Activated naive CD8-positive, alpha-beta T cell treated with anti-CD3 and anti-CD28 coated beads, Interleukin-2, amount 10 ng/mL, durations not matched to agents 7 days and 5 days (primary cell): ENCODE measurements at regions not wholly inside any gene's neighbourhood (a gene's known extent, or its start where the extent isn't known, plus 50 kb on each side); places are given as distances from the start of the nearest gene placed in this dataset.

Experiments used
- ATAC-seq: fragments of 150-1000 bp; cut with Tn5 transposase; one replicate; pipeline ENCODE4 v1.10.0; 2021; ENCODE audit warnings: low read depth, moderate library complexity
- POLR2A ChIA-PET: fragments of 350-600 bp; sonication (Branson Sonifier 250); formaldehyde crosslinking; loops from one replicate; lab custom pipeline; 2021; ENCODE audit warnings: antibody characterized with exemption; lab: Charles Lee
- DNase-seq: peaks from one replicate; pipeline ENCODE4 v3.0.0; 2021
- H3K27ac Mint-ChIP-seq: one replicate; pipeline ENCODE4 v1.8.0; 2022; ENCODE audit warnings: mild to moderate bottlenecking, mixed read lengths
- H3K27me3 Mint-ChIP-seq: one replicate; pipeline ENCODE4 v1.8.0; 2022; ENCODE audit warnings: mild to moderate bottlenecking, moderate library complexity, mixed read lengths
- H3K36me3 Mint-ChIP-seq: one replicate; pipeline ENCODE4 v1.8.0; 2021; ENCODE audit warnings: mild to moderate bottlenecking, mixed read lengths
- H3K4me1 Mint-ChIP-seq: one replicate; pipeline ENCODE4 v1.8.0; 2021; ENCODE audit warnings: mixed read lengths
- H3K4me3 Mint-ChIP-seq: one replicate; pipeline ENCODE4 v1.8.0; 2022; ENCODE audit warnings: mild to moderate bottlenecking, moderate library complexity, mixed read lengths
- H3K9me3 Mint-ChIP-seq: one replicate; pipeline ENCODE4 v1.8.0; 2021; ENCODE audit warnings: mixed read lengths

DNA sequence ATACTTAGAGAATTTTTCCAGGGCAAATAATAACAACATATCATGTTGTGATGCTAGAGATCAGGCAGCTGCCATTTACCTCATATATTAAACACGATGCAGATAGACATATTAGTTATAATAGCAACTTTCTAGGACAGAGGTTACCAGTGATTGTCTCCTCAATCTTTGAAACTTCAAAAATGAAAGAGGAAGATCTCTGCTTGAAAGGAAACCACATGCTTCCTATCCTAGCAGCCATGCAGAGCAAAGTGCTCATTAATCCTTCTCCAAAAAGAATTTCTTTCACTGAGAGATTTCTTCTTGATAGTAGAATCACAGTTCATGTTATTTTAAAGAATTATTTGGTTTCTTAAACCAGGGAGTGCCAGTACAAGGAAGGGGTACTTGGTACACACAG, 317.2 kb downstream of the CPS1 start:
- H3K9me3 Mint-ChIP-seq, result no peaks in the 10 kb centered on the region
- no peak overlapping the region for H3K4me3 Mint-ChIP-seq
- no peak for DNase-seq
- no peaks in the 10 kb centered on the region for H3K4me1 Mint-ChIP-seq
- H3K27ac Mint-ChIP-seq, result no peak overlapping the region
- no peaks in the 10 kb centered on the region for H3K36me3 Mint-ChIP-seq
- ATAC-seq, result no peak
- peaks cover 2% of the 10 kb centered on the region for H3K27me3 Mint-ChIP-seq
- POLR2A ChIA-PET, result no interaction called here

DNA sequence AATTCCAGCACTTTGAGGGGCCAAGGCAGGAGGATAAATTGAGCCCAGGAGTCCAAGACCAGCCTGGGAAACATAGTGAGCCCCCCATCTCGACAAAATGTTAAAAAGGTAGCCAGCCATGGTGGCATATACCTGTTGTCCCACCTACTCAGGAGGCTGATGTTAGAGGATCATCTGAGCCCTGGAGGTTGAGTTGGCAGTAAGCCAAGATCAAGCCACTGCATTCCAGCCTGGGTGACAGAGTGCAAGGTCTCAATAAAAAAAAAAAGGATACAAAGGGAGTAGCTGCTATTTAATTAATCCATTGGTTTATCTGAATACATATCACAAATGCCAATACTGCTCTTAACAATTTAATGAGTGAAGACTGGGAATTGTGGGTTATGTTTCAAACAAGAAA, 327.8 kb downstream of the CPS1 start:
- POLR2A ChIA-PET, result no interaction called here
- Mint-ChIP-seq H3K4me3 (no peak overlapping the region), H3K9me3 (peaks cover 5% of the 10 kb centered on the region), H3K4me1 (no peaks in the 10 kb centered on the region), H3K36me3 (no peaks in the 10 kb centered on the region), H3K27me3 (no peaks in the 10 kb centered on the region), H3K27ac (no peak overlapping the region)
- no peak for DNase-seq
- ATAC-seq, result no peak

DNA sequence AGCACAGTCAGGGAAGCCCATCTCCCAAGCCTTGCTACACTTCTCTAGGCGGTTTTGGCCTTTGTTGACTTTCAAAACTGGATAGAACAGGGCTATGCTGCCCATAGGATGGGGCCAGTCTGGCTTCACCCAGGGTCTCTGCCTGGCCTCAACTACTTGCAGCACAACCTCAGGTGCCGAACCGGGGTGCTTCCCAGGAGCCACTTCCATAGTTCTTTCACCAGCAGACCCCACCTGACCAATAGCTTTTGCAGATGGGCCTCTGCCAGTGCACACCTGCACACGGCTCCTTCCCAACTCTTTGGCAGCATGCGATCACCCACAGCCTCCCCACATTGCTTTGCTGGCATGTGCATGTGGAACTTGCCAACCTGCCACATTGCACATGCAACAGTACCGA, 331.6 kb downstream of the CPS1 start:
- DNase-seq (no peak), ATAC-seq (no peak)
- no peak overlapping the region for H3K4me3 Mint-ChIP-seq
- POLR2A ChIA-PET, result no interaction called here
- no peak overlapping the region for H3K27ac Mint-ChIP-seq
- no peaks in the 10 kb centered on the region for H3K36me3 Mint-ChIP-seq
- H3K9me3 Mint-ChIP-seq, result peaks cover 5% of the 10 kb centered on the region
- no peaks in the 10 kb centered on the region for H3K4me1 Mint-ChIP-seq
- no peaks in the 10 kb centered on the region for H3K27me3 Mint-ChIP-seq

DNA sequence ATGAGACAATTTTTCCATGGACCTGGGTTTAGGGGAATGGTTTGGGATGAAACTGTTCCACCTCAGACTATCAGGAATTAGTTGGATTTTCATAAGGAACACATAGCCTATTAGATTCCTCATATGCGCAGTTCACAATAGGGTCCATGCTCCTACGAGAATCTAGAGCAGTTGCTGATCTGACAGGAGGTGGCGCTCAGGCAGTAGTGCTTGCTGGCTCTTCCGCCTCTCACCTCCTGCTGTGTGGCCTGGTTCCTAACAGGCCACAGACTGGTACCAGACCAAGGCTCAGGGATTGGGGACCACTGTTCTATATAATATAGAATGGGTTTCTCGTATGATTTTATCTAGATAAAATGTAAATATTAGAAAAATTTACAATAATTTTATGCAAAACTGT, 338.7 kb downstream of the CPS1 start:
- Mint-ChIP-seq H3K4me3 (no peak overlapping the region), H3K4me1 (no peaks in the 10 kb centered on the region), H3K27ac (no peak overlapping the region), H3K9me3 (peaks cover 1% of the 10 kb centered on the region), H3K36me3 (no peaks in the 10 kb centered on the region), H3K27me3 (no peaks in the 10 kb centered on the region)
- POLR2A ChIA-PET, result no interaction called here
- DNase-seq (no peak), ATAC-seq (no peak)

DNA sequence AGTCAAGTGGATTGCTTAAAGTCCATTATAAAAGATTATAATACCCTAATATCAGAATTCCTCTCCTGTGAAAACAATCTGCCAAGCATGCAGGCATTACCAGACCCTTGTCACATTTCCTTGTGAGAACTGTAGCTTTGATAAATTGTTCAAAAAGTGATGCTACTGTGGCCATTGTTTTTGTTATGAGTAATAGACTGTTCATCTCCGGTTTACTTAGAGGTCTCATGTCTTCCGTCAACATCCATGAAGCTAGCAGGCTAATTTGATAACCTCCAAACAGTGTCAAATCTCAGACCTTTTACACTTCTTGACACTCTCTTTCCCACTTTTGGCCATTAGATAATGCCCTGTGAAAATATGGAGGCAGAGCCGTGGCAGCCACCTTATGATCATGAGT, 342.7 kb downstream of the CPS1 start:
- Mint-ChIP-seq H3K4me3 (no peak overlapping the region), H3K9me3 (no peaks in the 10 kb centered on the region), H3K27ac (no peak overlapping the region), H3K4me1 (no peaks in the 10 kb centered on the region), H3K27me3 (no peaks in the 10 kb centered on the region), H3K36me3 (no peaks in the 10 kb centered on the region)
- DNase-seq (no peak), ATAC-seq (no peak)
- POLR2A ChIA-PET, result no interaction called here

DNA sequence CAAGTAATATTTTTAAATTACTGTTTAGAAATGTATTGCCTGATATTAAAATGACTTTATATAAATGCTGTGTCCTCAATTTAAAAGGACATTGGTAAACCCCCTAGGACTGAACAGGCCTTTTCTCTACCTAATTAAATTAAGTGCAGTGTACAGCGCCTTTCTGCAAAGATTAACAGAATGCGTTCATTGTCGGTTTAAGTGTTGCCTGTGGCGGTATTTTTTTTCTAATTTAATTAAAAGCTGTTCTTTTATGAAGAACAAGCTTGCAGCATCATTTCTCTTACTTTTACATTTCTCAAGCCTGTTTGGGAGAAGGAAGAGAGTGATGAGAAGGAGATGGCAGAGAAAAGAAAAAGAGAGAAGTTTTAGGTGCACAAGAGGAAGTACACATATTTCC, 344.9 kb downstream of the CPS1 start:
- no peaks in the 10 kb centered on the region for H3K36me3 Mint-ChIP-seq
- H3K27me3 Mint-ChIP-seq, result no peaks in the 10 kb centered on the region
- DNase-seq (no peak), ATAC-seq (no peak)
- POLR2A ChIA-PET, result no interaction called here
- H3K4me3 Mint-ChIP-seq, result no peak overlapping the region
- no peak overlapping the region for H3K27ac Mint-ChIP-seq
- no peaks in the 10 kb centered on the region for H3K4me1 Mint-ChIP-seq
- no peaks in the 10 kb centered on the region for H3K9me3 Mint-ChIP-seq

DNA sequence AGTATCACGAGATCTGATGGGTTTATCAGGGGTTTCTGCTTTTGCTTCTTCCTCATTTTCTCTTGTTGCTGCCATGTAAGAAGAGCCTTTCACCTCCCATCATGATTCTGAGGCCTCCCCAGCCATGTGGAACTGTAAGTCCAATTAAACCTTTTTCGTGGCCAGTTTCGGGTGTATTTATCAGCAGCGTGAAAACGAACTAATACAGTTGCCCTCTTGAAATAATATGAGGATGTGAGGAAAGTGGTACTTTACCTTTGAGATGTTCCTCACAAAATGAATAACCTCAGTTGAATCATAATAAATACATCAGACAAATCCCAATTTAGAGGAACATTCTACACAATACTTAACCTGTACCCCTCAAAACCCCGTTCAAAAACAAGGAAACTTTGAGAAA, 356.4 kb downstream of the CPS1 start:
- DNase-seq (no peak), ATAC-seq (no peak)
- POLR2A ChIA-PET, result no interaction called here
- Mint-ChIP-seq H3K27me3 (no peaks in the 10 kb centered on the region), H3K36me3 (no peaks in the 10 kb centered on the region), H3K4me1 (no peaks in the 10 kb centered on the region), H3K9me3 (peaks cover 9% of the 10 kb centered on the region), H3K27ac (no peak overlapping the region), H3K4me3 (no peak overlapping the region)

DNA sequence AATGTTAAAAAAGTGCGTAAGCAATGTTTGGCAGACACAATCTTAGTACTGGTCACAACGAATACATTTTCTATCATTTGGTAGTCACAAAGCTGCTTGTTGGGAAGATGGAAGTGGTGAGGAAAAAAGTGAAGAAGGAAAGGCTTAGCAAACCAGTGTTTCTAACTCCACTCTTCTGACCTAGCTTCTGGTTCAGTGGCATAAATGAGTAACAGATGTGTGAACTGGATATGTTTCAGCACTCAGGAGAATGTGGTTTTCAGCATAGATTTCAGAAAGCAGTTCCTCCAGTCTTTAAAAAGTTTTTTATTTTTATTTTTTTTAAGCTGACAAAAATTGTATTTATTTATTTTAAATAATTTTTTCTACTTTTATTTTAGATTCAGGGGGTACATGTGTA, 357.1 kb downstream of the CPS1 start:
- DNase-seq, result no peak
- ATAC-seq, result no peak
- H3K4me1 Mint-ChIP-seq, result no peaks in the 10 kb centered on the region
- POLR2A ChIA-PET, result no interaction called here
- H3K27ac Mint-ChIP-seq, result no peak overlapping the region
- H3K36me3 Mint-ChIP-seq, result no peaks in the 10 kb centered on the region
- no peaks in the 10 kb centered on the region for H3K27me3 Mint-ChIP-seq
- H3K9me3 Mint-ChIP-seq, result peaks cover 8% of the 10 kb centered on the region
- no peak overlapping the region for H3K4me3 Mint-ChIP-seq

DNA sequence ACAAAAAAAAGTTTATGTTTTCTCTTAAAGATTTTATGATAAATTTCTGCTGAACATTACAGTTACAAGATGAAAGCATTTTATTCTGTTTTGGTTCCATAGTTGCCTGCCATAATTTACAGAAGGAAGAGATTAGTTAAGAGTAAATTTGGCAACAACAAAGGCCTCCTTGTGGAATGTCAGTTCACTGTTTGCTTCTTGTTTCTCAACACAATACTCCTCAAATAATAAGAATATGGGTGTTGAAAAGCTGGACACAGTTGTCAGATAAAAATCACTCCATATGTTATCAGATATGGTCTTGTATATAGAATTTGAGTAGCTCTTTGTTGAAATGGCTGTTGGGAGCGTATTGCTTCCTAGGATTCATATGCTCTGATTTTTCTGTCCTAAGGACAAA, 359.5 kb downstream of the CPS1 start:
- DNase-seq (no peak), ATAC-seq (no peak)
- peaks cover 8% of the 10 kb centered on the region for H3K9me3 Mint-ChIP-seq

DNA sequence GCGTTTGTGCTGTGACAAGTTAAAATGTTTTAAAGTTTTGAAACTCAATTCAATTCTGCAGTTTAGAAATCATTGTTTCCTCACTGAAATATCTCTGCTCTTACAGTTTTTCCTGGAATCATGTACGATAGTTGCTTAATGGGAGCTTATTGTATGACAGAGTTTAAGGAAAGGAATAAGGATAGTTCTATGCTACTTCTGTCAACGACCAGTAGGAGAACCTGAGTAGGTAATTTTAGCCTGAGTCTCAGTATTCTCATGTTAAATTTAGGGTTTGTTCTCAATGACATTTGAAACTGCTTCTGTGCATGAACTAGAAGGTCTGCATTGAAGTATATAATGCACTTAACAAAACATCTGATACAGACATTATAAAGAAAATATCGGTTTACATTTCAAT, 361.1 kb downstream of the CPS1 start:
- no peak for DNase-seq
- Mint-ChIP-seq H3K27me3 (no peaks in the 10 kb centered on the region), H3K4me3 (no peak overlapping the region), H3K27ac (no peak overlapping the region), H3K9me3 (peaks cover 6% of the 10 kb centered on the region), H3K36me3 (no peaks in the 10 kb centered on the region), H3K4me1 (no peaks in the 10 kb centered on the region)
- no peak for ATAC-seq
- POLR2A ChIA-PET, result no interaction called here

More for the DNA sequence above, 359.5 kb downstream of the CPS1 start:
- Mint-ChIP-seq H3K4me3 (no peak overlapping the region), H3K27ac (no peak overlapping the region), H3K4me1 (no peaks in the 10 kb centered on the region), H3K36me3 (no peaks in the 10 kb centered on the region), H3K27me3 (no peaks in the 10 kb centered on the region)
- POLR2A ChIA-PET, result no interaction called here

DNA sequence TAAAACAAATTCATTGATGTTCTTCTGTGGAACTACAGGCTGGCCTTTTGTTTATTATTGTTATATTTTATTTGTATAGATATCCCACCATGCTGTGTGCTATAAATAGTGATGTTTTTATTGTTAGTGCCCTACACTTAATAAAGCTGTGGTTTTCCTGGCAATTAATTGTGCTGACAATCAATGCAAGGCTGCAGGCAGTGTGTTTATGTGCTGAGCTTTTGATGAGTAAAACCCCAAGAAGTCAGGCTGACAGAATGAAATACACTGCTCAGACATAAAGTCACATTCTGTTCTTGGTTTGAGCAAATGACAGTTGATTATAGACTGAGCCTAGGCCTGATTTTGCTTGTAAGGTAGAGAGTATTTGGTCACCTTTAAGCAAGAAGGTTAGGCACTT, 362.7 kb downstream of the CPS1 start:
- H3K4me3 Mint-ChIP-seq, result no peak overlapping the region
- no peak for ATAC-seq
- no peaks in the 10 kb centered on the region for H3K4me1 Mint-ChIP-seq
- H3K27me3 Mint-ChIP-seq, result no peaks in the 10 kb centered on the region
- DNase-seq, result no peak
- H3K36me3 Mint-ChIP-seq, result no peaks in the 10 kb centered on the region
- no peak overlapping the region for H3K27ac Mint-ChIP-seq
- peaks cover 3% of the 10 kb centered on the region for H3K9me3 Mint-ChIP-seq
- POLR2A ChIA-PET, result no interaction called here

DNA sequence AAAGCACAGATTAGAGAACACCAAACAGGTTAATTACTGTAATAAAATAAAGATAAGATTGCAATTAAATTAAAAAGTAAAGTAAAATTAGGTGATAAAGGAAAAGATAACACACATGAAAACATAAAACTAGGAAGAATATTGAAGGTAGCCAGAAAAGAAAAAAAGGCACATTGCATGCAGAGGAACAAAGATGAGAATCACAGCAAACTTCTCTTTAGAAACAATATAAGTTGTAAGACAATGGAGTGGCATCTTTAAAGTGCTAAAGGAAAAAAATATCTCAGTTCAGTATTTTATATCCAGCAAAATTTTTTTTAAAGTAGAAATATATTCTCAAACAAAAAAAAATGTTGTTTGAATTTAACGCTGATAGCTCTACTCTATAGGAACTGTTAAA, 366.0 kb downstream of the CPS1 start:
- POLR2A ChIA-PET, result no interaction called here
- H3K9me3 Mint-ChIP-seq, result no peaks in the 10 kb centered on the region
- H3K4me1 Mint-ChIP-seq, result no peaks in the 10 kb centered on the region
- no peak overlapping the region for H3K4me3 Mint-ChIP-seq
- DNase-seq (no peak), ATAC-seq (no peak)
- H3K27me3 Mint-ChIP-seq, result no peaks in the 10 kb centered on the region
- H3K36me3 Mint-ChIP-seq, result no peaks in the 10 kb centered on the region
- no peak overlapping the region for H3K27ac Mint-ChIP-seq

DNA sequence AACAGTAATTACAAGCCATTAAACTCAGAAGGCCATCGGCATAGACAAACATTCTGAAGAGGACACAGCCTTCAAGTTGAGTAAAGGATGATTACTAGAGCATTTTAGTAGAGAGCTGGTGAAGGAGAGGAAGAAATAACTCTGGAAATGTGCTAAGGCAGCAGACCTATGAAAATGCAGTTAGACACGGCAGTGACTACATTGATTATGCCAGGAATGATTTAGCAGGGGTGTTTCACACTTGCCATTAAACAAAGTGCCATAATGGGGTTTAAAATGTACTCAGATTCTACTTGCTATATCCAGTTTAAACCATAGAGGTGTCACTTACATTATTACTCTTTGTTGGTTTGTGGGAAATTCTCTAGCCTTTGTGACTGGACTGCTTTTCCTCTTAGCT, 372.3 kb downstream of the CPS1 start:
- Mint-ChIP-seq H3K4me3 (no peak overlapping the region), H3K27ac (no peak overlapping the region)
- no peak for ATAC-seq

DNA sequence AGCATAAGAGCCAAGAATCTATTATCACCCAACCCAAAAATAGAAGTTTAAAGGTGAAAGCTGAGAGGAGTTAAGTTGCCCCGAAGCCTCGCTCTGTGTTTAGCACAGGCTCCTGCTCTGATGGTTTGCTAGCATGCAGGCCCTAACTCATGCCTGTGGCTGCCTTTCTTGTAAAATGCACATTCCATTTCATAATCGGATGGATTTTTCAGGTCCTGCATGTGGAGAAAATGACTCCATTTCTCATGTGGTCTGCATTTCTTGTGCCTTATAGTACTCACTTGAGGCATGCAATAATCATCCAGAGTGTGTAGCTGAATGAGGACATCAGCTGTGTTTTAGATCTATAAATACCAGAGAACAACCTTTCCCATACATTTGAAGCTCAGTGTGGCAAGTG, 381.8 kb downstream of the CPS1 start:
- Mint-ChIP-seq H3K27ac (no peak overlapping the region), H3K4me3 (no peak overlapping the region), H3K4me1 (no peaks in the 10 kb centered on the region), H3K36me3 (no peaks in the 10 kb centered on the region), H3K9me3 (no peaks in the 10 kb centered on the region), H3K27me3 (no peaks in the 10 kb centered on the region)
- no peak for ATAC-seq
- POLR2A ChIA-PET, result no interaction called here
- no peak for DNase-seq

More for the DNA sequence above, 372.3 kb downstream of the CPS1 start:
- H3K9me3 Mint-ChIP-seq, result no peaks in the 10 kb centered on the region
- H3K27me3 Mint-ChIP-seq, result no peaks in the 10 kb centered on the region
- POLR2A ChIA-PET, result no interaction called here
- no peaks in the 10 kb centered on the region for H3K4me1 Mint-ChIP-seq
- DNase-seq, result no peak
- no peaks in the 10 kb centered on the region for H3K36me3 Mint-ChIP-seq

DNA sequence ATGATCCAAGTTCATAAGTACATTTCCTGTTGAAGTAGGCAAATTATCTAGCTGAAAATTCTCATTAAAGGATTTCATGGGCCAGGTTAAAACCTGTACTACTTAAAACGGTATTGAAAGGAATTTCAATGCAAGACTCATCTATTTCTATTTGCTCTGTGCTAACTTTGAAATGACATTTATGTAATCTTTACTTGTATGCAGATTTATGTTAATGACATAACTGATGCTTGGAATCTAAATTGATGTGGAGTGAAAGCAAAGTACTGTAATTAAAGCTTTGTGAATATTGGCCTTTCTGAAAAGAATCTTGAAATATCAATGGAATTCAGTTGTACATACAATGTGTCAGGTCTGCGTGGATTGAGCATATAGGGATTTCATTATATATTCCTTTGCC, 390.0 kb downstream of the CPS1 start:
- H3K4me1 Mint-ChIP-seq, result no peaks in the 10 kb centered on the region
- H3K27ac Mint-ChIP-seq, result no peak overlapping the region
- DNase-seq (no peak), ATAC-seq (no peak)
- no peaks in the 10 kb centered on the region for H3K9me3 Mint-ChIP-seq
- H3K36me3 Mint-ChIP-seq, result no peaks in the 10 kb centered on the region
- no peak overlapping the region for H3K4me3 Mint-ChIP-seq
- H3K27me3 Mint-ChIP-seq, result no peaks in the 10 kb centered on the region
- POLR2A ChIA-PET, result no interaction called here
